Activated B cell treated with CpG ODN at 0.5 μM for 24 hours (primary cell): ENCODE measurements at regions not wholly inside any gene's neighbourhood (a gene's known extent, or its start where the extent isn't known, plus 50 kb on each side); places are given as distances from the start of the nearest gene placed in this dataset.

ENCODE experiments used
- ATAC-seq: fragments of 200-7000 bp; cut with Tn5 transposase; one replicate; pipeline ENCODE4 v1.10.0; 2021; ENCODE audit warnings: low read depth, mild to moderate bottlenecking, moderate library complexity
- CTCF ChIA-PET: fragments of 350-600 bp; sonication (Branson Sonifier 250); formaldehyde crosslinking; loops from one replicate; lab custom pipeline; 2021; ENCODE audit warnings: antibody characterized with exemption; lab: Charles Lee
- POLR2A ChIA-PET: fragments of 350-600 bp; sonication (Branson Sonifier 250); formaldehyde crosslinking; loops from one replicate; lab custom pipeline; 2021; ENCODE audit warnings: antibody characterized with exemption; lab: Charles Lee
- DNase-seq: peaks from one replicate; pipeline ENCODE4 v3.0.0; 2022
- H3K27ac Mint-ChIP-seq: one replicate; pipeline ENCODE4 v1.8.0; 2020; ENCODE audit warnings: mixed read lengths
- H3K27me3 Mint-ChIP-seq: one replicate; pipeline ENCODE4 v1.8.0; 2021; ENCODE audit warnings: mixed read lengths
- H3K36me3 Mint-ChIP-seq: one replicate; pipeline ENCODE4 v1.8.0; 2021; ENCODE audit warnings: low read depth, mixed read lengths
- H3K4me1 Mint-ChIP-seq: one replicate; pipeline ENCODE4 v1.8.0; 2021; ENCODE audit warnings: mixed read lengths
- H3K4me3 Mint-ChIP-seq: one replicate; pipeline ENCODE4 v1.8.0; 2020; ENCODE audit warnings: mild to moderate bottlenecking, mixed read lengths
- H3K9me3 Mint-ChIP-seq: one replicate; pipeline ENCODE4 v1.8.0; 2020; ENCODE audit warnings: mixed read lengths
- CTCF ChIP-seq: fragments of 200-600 bp; IDR thresholded peaks from one replicate; pipeline ENCODE4 v1.8.0; 2022; ENCODE audit warnings: antibody characterized with exemption, mild to moderate bottlenecking
- intact Hi-C: fragments of 100-400 bp; cut with micrococcal nuclease; formaldehyde crosslinking; loops from one replicate; pipeline ENCODE4 v1.15.1; 2024

GRCh38 chr11:109173504-109173903 lies 248.5 kb upstream of the C11orf87 start:
- ChIA-PET CTCF (no interaction called here), POLR2A (no interaction called here)
- no peaks in the 10 kb centered on the region for H3K27me3 Mint-ChIP-seq
- no peak overlapping the region for H3K4me3 Mint-ChIP-seq
- H3K4me1 Mint-ChIP-seq = no peaks in the 10 kb centered on the region
- DNase-seq = no peak
- no peaks in the 10 kb centered on the region for H3K9me3 Mint-ChIP-seq
- H3K36me3 Mint-ChIP-seq = no peaks in the 10 kb centered on the region
- intact Hi-C loops = no loop called here
- TF ChIP-seq CTCF = no peak
- ATAC-seq = no peak
- H3K27ac Mint-ChIP-seq = no peak overlapping the region

GRCh38 chr11:109184376-109184775 lies 237.6 kb upstream of the C11orf87 start:
- no peak for DNase-seq
- no peaks in the 10 kb centered on the region for H3K9me3 Mint-ChIP-seq
- no peaks in the 10 kb centered on the region for H3K4me1 Mint-ChIP-seq
- ChIA-PET CTCF (no interaction called here), POLR2A (no interaction called here)
- H3K36me3 Mint-ChIP-seq = no peaks in the 10 kb centered on the region
- no peak for TF ChIP-seq CTCF
- H3K27ac Mint-ChIP-seq = no peak overlapping the region
- no peak for ATAC-seq
- intact Hi-C loops = no loop called here
- no peak overlapping the region for H3K4me3 Mint-ChIP-seq
- H3K27me3 Mint-ChIP-seq = no peaks in the 10 kb centered on the region

- ATAC-seq = no peak
- intact Hi-C loops = no loop called here
- Mint-ChIP-seq H3K36me3 (no peaks in the 10 kb centered on the region), H3K4me1 (no peaks in the 10 kb centered on the region), H3K27ac (no peak overlapping the region), H3K9me3 (peaks cover 11% of the 10 kb centered on the region), H3K27me3 (no peaks in the 10 kb centered on the region), H3K4me3 (no peak overlapping the region)
- ChIA-PET CTCF (no interaction called here), POLR2A (no interaction called here)
- no peak for TF ChIP-seq CTCF
- no peak for DNase-seq
Observed at GRCh38 chr11:109192864-109193263, 229.1 kb upstream of the C11orf87 start.

- Mint-ChIP-seq H3K4me3 (no peak overlapping the region), H3K4me1 (no peaks in the 10 kb centered on the region), H3K27ac (no peak overlapping the region), H3K36me3 (no peaks in the 10 kb centered on the region), H3K27me3 (no peaks in the 10 kb centered on the region), H3K9me3 (peaks cover 11% of the 10 kb centered on the region)
- ATAC-seq (no peak), DNase-seq (no peak)
- CTCF ChIA-PET = no interaction called here
- TF ChIP-seq CTCF = no peak
- POLR2A ChIA-PET = no interaction called here
- intact Hi-C loops = no loop called here
Observed at GRCh38 chr11:109193880-109194279, 228.1 kb upstream of the C11orf87 start.

- TF ChIP-seq CTCF = no peak
- Mint-ChIP-seq H3K27ac (no peak overlapping the region), H3K36me3 (no peaks in the 10 kb centered on the region), H3K4me1 (no peaks in the 10 kb centered on the region), H3K9me3 (peaks cover 6% of the 10 kb centered on the region), H3K4me3 (no peak overlapping the region), H3K27me3 (no peaks in the 10 kb centered on the region)
- no peak for ATAC-seq
- intact Hi-C loops = no loop called here
- DNase-seq = no peak
- ChIA-PET POLR2A (no interaction called here), CTCF (no interaction called here)
Observed at GRCh38 chr11:109196016-109196415, 226.0 kb upstream of the C11orf87 start.
